BJ (cell line): ENCODE measurements at regions not wholly inside any gene's neighbourhood (a gene's known extent, or its start where the extent isn't known, plus 50 kb on each side); places are given as distances from the start of the nearest gene placed in this dataset.

Experiments
- CTCF ChIA-PET: fragments of 350-600 bp; formaldehyde crosslinking; extraction: SDS; loops from one replicate; lab custom pipeline; 2021; ENCODE audit warnings: antibody characterized with exemption, inconsistent platforms; lab: Yijun Ruan, JAX
- POLR2A ChIA-PET: fragments of 300-600 bp; sonication (Branson Sonifier 250); formaldehyde crosslinking; extraction: SDS; loops from one replicate; lab custom pipeline; 2021; ENCODE audit warnings: antibody characterized with exemption; lab: Charles Lee
- DNase-seq: peaks from one replicate; pipeline ENCODE4 v3.0.0-alpha.2; 2011; ENCODE audit warnings: low read depth
- H3K27me3 ChIP-seq: 2 replicates; pipeline ENCODE4 v1.6.0; 2011; ENCODE audit warnings: low read length; ENCODE audit not compliant: control insufficient read depth, insufficient read depth
- H3K36me3 ChIP-seq: 2 replicates; pipeline ENCODE4 v1.5.1; 2011; ENCODE audit warnings: low read length; ENCODE audit not compliant: control insufficient read depth, insufficient read depth
- H3K4me3 ChIP-seq: 2 replicates; pipeline ENCODE4 v1.5.1; 2011; ENCODE audit warnings: low read depth, mild to moderate bottlenecking, control low read depth, low read length
- CTCF ChIP-seq: IDR thresholded peaks from 2 replicates; pipeline ENCODE4 v1.5.1; 2011; ENCODE audit warnings: low read depth, mild to moderate bottlenecking, control low read depth, inconsistent platforms, low read length, moderate library complexity; ENCODE audit not compliant: insufficient read depth

GRCh38 chr11:119829402-119829801, 100.4 kb upstream of the NECTIN1 start:
- no peaks in the 10 kb centered on the region; the same call in none of the 2 replicates for H3K27me3 ChIP-seq
- no peak for TF ChIP-seq CTCF
- no peaks in the 10 kb centered on the region for H3K36me3 ChIP-seq
- ChIA-PET CTCF (interaction anchor here (1.0 kb wide), 1 partner anchor 11 kb away, joined by 3 read pairs; no protein-coding TSS in a partner anchor), POLR2A (no interaction called here)
- no peak overlapping the region for H3K4me3 ChIP-seq
- DNase-seq: no peak

GRCh38 chr11:119828819-119829218, 99.8 kb upstream of the NECTIN1 start:
- Histone ChIP-seq H3K36me3 (no peaks in the 10 kb centered on the region), H3K27me3 (no peaks in the 10 kb centered on the region; the same call in none of the 2 replicates), H3K4me3 (no peak overlapping the region)
- TF ChIP-seq CTCF: no peak
- DNase-seq: no peak
- ChIA-PET CTCF (no interaction called here), POLR2A (no interaction called here)

- no peaks in the 10 kb centered on the region for H3K36me3 ChIP-seq
- TF ChIP-seq CTCF: no peak
- no peaks in the 10 kb centered on the region; the same call in 1 of the 2 replicates for H3K27me3 ChIP-seq
- no peak for DNase-seq
- no peak overlapping the region for H3K4me3 ChIP-seq
- ChIA-PET CTCF (interaction anchor here (0.6 kb wide), 1 partner anchor 15 kb away, joined by 4 read pairs; no protein-coding TSS in a partner anchor), POLR2A (no interaction called here)
These were observed 99.0 kb upstream of the NECTIN1 start for GRCh38 chr11:119828006-119828405.

GRCh38 chr11:119827113-119827512, 98.1 kb upstream of the NECTIN1 start:
- ChIA-PET POLR2A (no interaction called here), CTCF (interaction anchor here (1.1 kb wide), 1 partner anchor 95 kb away, joined by 3 read pairs; no protein-coding TSS in a partner anchor)
- TF ChIP-seq CTCF: no peak
- no peaks in the 10 kb centered on the region; the same call in 1 of the 2 replicates for H3K27me3 ChIP-seq
- no peaks in the 10 kb centered on the region for H3K36me3 ChIP-seq
- DNase-seq: no peak
- no peak overlapping the region for H3K4me3 ChIP-seq

GRCh38 chr11:119823077-119823476, 94.1 kb upstream of the NECTIN1 start:
- ChIA-PET POLR2A (no interaction called here), CTCF (no interaction called here)
- H3K36me3 ChIP-seq: no peaks in the 10 kb centered on the region
- no peak for TF ChIP-seq CTCF
- no peak overlapping the region for H3K4me3 ChIP-seq
- H3K27me3 ChIP-seq: no peaks in the 10 kb centered on the region; the same call in 1 of the 2 replicates
- DNase-seq: no peak
